Activated CD4-positive, alpha-beta memory T cell treated with anti-CD3 and anti-CD28 coated beads, Interleukin-2, amount 10 ng/mL, durations not matched to agents 7 days and 5 days (primary cell): ENCODE measurements at regions not wholly inside any gene's neighbourhood (a gene's known extent, or its start where the extent isn't known, plus 50 kb on each side); places are given as distances from the start of the nearest gene placed in this dataset.
A peak's percentile ranks its signal among the peaks of the same experiment; 100 is the strongest.
"Not testable (repeated sequence)": the region's sequence is repeated elsewhere in the genome, so short reads cannot be mapped to it uniquely, and the experiment has no call there.

Experiments used
- CTCF ChIA-PET: fragments of 350-600 bp; sonication (Branson Sonifier 250); formaldehyde crosslinking; loops from one replicate; lab custom pipeline; 2021; ENCODE audit warnings: antibody characterized with exemption, inconsistent platforms; lab: Charles Lee
- POLR2A ChIA-PET: fragments of 350-600 bp; sonication (Branson Sonifier 250); formaldehyde crosslinking; loops from one replicate; lab custom pipeline; 2021; ENCODE audit warnings: antibody characterized with exemption; lab: Charles Lee
- DNase-seq: peaks from one replicate; pipeline ENCODE4 v3.0.0-alpha.2; 2020
- H3K27ac Mint-ChIP-seq: one replicate; pipeline ENCODE4 v1.8.0; 2021; ENCODE audit warnings: mild to moderate bottlenecking, mixed read lengths
- H3K27me3 Mint-ChIP-seq: one replicate; pipeline ENCODE4 v1.8.0; 2021; ENCODE audit warnings: mixed read lengths
- H3K36me3 Mint-ChIP-seq: one replicate; pipeline ENCODE4 v1.8.0; 2021; ENCODE audit warnings: low read depth, mixed read lengths
- H3K4me1 Mint-ChIP-seq: one replicate; pipeline ENCODE4 v1.8.0; 2021; ENCODE audit warnings: mixed read lengths
- H3K4me3 Mint-ChIP-seq: one replicate; pipeline ENCODE4 v1.8.0; 2021; ENCODE audit warnings: mild to moderate bottlenecking, mixed read lengths
- H3K9me3 Mint-ChIP-seq: one replicate; pipeline ENCODE4 v1.8.0; 2021; ENCODE audit warnings: mixed read lengths

DNA sequence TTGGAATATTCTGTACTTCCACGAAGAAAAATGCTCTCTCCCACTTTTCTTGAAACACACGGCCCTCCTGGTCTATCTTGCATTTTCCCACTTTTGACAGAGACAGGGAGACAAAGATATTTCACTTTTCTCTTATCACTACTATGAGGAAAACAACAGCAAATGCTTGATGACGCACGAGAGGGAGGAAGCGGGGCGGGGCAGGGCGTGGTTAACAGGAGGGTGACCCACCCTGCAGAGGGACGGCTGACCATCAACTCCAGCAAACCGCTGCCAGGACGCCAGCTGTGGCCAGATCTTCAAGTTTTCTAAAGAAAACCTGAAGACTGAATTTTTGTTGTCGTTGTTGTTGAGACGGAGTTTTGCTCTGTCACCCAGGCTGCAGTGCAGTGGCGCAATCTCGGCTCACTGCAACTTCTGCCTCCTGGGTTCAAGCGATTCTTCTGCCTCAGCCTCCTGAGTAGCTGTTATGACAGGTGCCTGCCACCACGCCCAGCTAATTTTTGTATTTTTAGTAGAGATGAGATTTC, 63.8 kb downstream of the NSUN5 start:
- H3K36me3 Mint-ChIP-seq, H3K27me3 Mint-ChIP-seq, CTCF ChIA-PET, H3K4me1 Mint-ChIP-seq, H3K27ac Mint-ChIP-seq, DNase-seq, POLR2A ChIA-PET, H3K9me3 Mint-ChIP-seq, H3K4me3 Mint-ChIP-seq: not testable (repeated sequence)

DNA sequence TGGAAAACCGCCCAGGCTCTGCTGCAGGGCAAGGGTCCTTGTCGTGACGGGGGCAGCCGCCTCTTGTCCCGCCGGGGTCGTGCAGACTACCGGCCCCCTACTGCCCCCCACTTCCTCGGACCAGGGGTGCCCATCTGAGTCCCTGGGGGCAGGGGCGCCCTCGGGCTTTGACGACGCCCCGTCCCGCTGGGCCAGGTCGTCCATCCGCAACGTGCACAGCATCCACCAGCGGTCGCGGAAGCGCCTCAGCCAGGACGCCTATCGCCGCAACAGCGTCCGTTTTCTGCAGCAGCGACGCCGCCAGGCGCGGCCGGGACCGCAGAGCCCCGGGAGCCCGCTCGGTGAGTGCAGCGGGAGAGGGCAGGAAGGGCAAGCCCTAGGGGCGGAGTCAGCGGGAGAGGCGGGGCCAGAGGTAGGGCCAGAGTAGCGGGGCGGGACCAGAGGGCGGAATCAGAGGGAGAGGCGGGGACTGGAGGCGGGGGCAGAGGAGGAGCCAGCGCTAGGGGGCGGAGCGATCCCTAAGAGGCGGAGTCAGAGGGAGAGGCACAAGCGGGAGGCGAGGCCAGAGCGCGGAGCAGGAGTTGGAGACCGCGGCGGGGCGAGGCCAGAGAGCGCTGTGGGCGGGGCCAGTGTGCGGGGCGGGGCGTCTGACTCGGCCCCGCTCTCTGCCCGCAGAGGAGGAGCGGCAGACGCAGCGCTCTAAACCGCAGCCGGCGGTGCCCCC, 73.5 kb downstream of the NSUN5 start:
- H3K36me3 Mint-ChIP-seq, CTCF ChIA-PET, POLR2A ChIA-PET, H3K27ac Mint-ChIP-seq, H3K9me3 Mint-ChIP-seq, H3K4me3 Mint-ChIP-seq, H3K4me1 Mint-ChIP-seq, H3K27me3 Mint-ChIP-seq: not testable (repeated sequence)
- DNase-seq: peak; percentile 91

DNA sequence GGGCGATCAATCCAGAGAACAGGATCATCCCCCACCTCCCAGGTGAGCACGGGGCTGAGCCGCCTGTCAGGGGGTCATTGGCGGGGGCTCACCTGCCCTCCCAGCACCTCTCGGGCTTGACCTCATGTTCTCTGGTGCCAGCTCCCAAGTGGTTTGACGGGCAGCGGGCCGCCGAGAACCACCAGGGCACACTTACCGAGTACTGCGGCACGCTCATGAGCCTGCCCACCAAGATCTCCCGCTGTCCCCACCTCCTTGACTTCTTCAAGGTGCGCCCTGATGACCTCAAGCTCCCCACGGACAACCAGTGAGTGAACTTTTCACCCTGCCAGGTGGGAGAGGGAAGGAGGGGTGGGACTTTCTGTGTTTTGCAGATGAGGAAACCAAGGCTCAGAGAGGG, 82.9 kb downstream of the NSUN5 start:
- CTCF ChIA-PET, H3K27me3 Mint-ChIP-seq, POLR2A ChIA-PET, H3K27ac Mint-ChIP-seq, H3K4me1 Mint-ChIP-seq, H3K4me3 Mint-ChIP-seq, DNase-seq, H3K36me3 Mint-ChIP-seq, H3K9me3 Mint-ChIP-seq: not testable (repeated sequence)

DNA sequence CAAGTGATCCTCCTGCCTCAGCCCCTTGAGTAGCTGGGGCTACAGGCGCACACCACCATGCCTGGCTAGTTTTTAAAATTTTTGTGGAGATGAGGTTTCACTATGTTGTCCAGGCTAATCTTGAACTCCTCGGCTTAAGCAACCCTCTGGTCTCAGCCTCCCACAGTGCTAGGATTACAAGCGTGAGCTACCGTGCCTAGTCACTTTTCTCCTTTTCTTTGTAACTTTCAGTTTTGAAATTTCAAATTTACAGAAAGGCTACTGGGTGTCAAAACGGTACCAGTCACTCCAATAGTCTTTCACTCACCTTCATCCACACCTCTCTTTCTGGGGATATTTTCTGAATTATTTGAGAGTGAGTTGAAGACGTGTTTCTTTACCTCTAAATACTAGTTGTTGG, 86.9 kb downstream of the NSUN5 start:
- CTCF ChIA-PET, H3K4me3 Mint-ChIP-seq, H3K4me1 Mint-ChIP-seq, POLR2A ChIA-PET, H3K27ac Mint-ChIP-seq, H3K36me3 Mint-ChIP-seq, H3K27me3 Mint-ChIP-seq, H3K9me3 Mint-ChIP-seq, DNase-seq: not testable (repeated sequence)

DNA sequence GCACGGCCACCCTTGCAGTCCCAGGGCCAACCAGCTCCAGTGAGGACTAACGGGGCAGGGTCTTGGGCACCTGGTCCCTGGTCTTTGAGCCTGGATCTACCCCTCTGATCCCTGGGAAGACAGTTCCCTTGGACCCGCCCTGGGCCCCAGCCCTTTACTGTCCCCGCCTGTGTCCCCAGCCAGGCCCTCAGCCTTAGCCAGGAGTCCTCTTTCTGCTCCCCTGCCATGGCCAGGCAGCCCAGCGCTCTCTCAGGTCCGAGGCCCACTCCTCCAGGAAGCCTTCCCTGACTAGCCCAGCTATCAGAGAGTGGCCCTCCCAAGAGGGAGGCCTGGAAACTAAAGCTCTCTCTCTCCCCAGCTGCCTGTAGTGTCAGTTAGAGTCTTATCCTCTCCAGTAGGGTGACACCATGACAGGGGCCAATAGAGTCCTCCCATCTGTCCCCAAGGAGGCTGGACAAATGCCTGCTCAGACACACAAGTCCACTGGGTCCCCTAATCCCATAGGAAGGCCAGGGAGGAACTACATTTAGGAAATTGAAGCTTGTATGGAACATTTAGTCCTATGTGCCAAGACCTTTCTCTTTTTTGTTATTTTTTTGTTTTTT, 87.8 kb downstream of the NSUN5 start:
- DNase-seq, CTCF ChIA-PET, POLR2A ChIA-PET, H3K27me3 Mint-ChIP-seq, H3K36me3 Mint-ChIP-seq, H3K4me1 Mint-ChIP-seq, H3K9me3 Mint-ChIP-seq, H3K27ac Mint-ChIP-seq, H3K4me3 Mint-ChIP-seq: not testable (repeated sequence)

DNA sequence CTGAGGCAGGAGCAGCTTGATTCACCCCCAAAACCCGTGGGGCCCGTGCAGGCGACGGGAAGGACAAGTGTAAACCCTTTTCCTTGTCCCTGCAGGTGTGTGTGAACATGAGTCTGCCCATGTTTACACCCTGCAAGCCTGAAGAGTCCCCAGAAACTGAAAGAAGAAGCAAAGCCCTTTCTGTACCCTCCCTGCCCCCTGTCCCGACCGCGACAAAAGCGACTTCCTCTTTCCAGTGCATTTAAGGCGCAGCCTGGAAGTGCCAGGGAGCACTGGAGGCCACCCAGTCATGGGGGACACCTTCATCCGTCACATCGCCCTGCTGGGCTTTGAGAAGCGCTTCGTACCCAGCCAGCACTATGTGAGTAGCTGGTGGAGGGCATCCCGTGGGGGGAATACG, 88.3 kb downstream of the NSUN5 start:
- H3K36me3 Mint-ChIP-seq, H3K9me3 Mint-ChIP-seq, H3K27me3 Mint-ChIP-seq, H3K27ac Mint-ChIP-seq, DNase-seq, H3K4me3 Mint-ChIP-seq, CTCF ChIA-PET, H3K4me1 Mint-ChIP-seq, POLR2A ChIA-PET: not testable (repeated sequence)

DNA sequence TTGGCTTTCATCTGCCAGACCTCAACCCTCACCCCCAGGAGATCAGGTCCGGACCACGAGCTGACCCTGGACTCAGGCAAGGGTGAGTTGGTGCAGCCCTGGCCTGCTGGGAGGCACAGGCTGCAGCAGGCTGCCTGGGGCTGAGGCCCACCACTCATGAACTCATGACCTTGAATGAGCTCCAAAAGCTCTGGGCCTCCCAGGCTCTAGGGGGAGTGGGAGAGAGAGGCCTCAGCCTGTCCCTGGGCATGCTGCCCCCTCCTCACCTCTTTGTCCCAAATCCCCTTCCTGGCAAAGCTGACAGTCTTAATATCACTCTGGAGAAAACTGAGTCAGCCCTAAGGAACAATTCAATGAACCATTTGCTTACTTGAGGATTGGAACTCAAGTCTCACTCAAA, 89.8 kb downstream of the NSUN5 start:
- POLR2A ChIA-PET, CTCF ChIA-PET: not testable (repeated sequence)

DNA sequence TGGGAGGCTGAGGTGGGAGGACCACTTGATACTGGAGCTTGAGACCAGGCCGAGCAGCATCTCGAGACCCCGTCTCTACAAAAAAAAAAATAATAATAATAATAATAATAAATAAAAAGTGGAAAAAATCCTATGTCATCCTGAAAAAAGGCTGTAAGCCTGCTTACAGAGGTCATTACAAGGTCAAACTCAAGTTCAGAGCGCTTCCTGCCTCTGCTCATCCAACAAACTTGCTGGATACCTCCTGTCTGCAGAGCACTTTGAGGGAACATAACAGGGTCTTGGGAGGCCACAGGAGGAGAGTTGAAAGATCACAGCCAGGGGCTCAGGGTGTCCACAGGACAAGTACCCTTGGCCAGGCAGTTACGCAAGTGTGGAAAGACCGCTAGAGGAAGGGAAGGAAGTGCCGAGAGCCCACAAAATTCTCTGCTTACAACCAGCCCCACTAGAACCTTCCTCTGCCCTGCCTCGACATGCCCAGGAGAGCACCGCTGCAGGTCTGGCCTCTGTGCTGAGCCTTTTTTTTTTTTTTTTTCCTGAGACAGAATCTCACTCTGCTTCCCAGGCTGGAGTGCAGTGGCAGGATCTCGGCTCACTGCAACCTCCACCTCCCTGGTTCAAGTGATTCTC, 92.5 kb downstream of the NSUN5 start:
- H3K4me1 Mint-ChIP-seq, H3K4me3 Mint-ChIP-seq, H3K27ac Mint-ChIP-seq, DNase-seq, POLR2A ChIA-PET, H3K36me3 Mint-ChIP-seq, H3K27me3 Mint-ChIP-seq, CTCF ChIA-PET, H3K9me3 Mint-ChIP-seq: not testable (repeated sequence)

More for the DNA sequence above, 89.8 kb downstream of the NSUN5 start:
- H3K4me3 Mint-ChIP-seq, DNase-seq, H3K27me3 Mint-ChIP-seq, H3K36me3 Mint-ChIP-seq, H3K4me1 Mint-ChIP-seq, H3K27ac Mint-ChIP-seq, H3K9me3 Mint-ChIP-seq: not testable (repeated sequence)

DNA sequence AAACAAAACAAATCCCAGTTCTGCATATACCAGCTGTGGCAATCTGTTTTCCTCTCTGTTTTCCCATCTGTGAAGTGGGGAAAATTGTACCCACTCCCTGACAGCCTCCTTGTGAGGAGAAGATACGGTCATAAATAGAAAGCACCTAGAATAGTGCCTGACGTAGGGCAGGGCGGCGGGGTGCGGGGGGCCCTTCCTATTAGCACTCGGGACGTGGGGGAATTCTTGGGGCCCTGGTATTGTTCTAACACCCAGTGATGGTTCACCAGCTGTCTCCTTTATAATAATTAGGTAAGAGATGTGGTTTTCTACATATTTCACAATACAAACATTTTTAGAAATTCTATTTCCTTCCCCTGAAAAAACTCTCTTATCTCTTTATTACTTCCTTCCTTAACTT, 93.4 kb downstream of the NSUN5 start:
- H3K9me3 Mint-ChIP-seq, CTCF ChIA-PET, POLR2A ChIA-PET, H3K27ac Mint-ChIP-seq, H3K36me3 Mint-ChIP-seq, H3K4me3 Mint-ChIP-seq, H3K4me1 Mint-ChIP-seq, H3K27me3 Mint-ChIP-seq, DNase-seq: not testable (repeated sequence)

DNA sequence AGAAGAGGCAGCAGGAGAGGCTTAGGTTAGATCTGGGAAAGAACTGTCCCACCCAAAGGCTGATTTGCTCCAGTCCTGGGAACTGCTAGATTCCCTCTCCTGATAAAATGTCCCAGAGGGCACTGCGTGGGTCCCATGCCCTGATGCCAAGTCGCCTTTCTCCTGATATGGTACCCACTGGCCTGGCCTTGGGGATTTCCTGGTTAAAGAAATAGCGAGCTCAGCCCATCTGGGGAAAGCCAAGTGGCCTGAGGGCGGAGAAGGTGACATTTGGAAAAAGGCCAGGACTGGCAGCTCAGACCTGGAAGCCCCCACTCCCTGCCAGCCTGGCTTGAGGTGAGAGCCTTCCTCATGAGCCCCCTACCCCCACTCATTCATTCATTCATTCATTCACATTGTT, 94.2 kb downstream of the NSUN5 start:
- DNase-seq, H3K27ac Mint-ChIP-seq, H3K4me3 Mint-ChIP-seq, POLR2A ChIA-PET, H3K4me1 Mint-ChIP-seq, H3K36me3 Mint-ChIP-seq, CTCF ChIA-PET, H3K27me3 Mint-ChIP-seq, H3K9me3 Mint-ChIP-seq: not testable (repeated sequence)

DNA sequence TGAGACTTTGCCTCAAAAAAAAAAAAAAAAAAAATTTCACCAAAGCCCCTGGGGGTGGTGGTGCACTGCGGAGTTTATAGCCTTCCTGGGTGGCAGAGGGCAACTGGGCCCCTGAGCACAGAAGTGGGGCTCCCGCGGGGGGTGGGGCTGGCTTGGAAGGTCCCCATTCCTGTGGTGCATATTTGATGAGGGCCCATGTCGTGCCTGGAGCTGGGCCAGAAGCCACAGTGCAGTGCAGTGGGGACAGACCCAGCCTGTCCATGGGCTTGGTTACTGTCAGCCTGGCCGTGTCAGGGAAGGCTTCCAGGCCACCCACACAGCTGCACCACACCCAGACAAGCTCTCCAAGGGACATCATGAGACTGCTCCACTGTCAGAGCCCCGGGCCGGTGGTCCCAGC, 95.5 kb downstream of the NSUN5 start:
- POLR2A ChIA-PET, H3K27ac Mint-ChIP-seq, H3K36me3 Mint-ChIP-seq, H3K27me3 Mint-ChIP-seq, CTCF ChIA-PET, H3K4me1 Mint-ChIP-seq, H3K9me3 Mint-ChIP-seq, H3K4me3 Mint-ChIP-seq, DNase-seq: not testable (repeated sequence)

DNA sequence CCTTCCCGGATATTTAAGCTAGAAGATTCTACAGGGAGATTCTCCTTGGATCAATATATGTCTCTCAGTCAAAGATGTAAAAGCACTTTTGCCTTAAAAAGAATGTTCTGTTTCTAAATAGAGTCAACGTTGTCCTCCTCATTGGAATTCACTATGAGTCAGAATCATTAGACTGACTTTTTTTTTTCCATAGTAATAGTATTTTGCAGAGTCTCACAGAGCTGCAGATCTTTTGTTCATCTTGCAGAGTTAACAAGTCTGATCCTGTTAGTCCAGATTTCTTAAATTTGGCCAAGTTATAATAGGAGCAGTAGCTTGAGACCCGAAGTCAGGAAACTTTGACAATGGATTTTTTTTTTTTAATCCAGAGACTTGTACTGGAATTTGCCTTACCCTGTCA, 103.0 kb downstream of the NSUN5 start:
- DNase-seq, H3K9me3 Mint-ChIP-seq, POLR2A ChIA-PET, H3K27me3 Mint-ChIP-seq, H3K4me1 Mint-ChIP-seq, H3K4me3 Mint-ChIP-seq, H3K27ac Mint-ChIP-seq, H3K36me3 Mint-ChIP-seq, CTCF ChIA-PET: not testable (repeated sequence)

DNA sequence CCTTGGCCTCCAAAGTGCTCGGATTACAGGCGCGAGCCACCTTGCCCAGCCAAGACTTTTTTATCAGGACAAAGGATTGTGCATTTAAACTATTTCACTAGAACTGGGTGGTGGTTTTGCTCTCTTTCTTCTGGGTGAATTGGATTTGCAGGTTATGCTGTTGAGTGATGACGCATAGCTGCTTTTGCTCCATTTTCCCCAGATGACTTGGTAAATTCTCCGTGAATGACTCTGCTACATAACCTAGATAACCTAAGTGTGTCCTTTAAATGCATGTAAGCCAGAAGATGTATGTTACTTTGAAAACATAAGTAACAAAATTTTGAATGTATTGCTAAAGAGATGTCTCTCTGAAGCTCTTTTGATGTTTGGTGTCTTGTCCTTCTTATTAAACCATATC, 103.7 kb downstream of the NSUN5 start:
- DNase-seq, CTCF ChIA-PET: not testable (repeated sequence)

DNA sequence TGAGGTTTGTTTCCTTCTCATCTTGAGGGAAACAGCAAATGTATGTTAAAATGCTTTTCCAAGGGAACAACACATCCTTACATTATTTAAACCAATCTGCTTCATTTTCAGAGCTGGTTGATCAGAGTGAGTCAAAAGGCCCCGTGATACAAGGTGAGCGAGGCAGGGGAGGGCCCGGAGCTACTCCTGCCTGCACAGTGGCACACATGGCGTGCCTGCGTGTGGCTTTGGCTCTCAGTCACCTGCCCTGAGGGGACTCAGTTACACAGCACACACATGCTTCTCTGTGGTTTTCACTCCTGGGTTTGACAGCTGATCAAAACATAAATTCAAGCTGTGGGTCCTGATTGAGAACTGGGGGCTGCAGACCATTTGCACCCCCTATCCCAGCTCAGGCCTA, 105.3 kb downstream of the NSUN5 start:
- H3K27me3 Mint-ChIP-seq, H3K27ac Mint-ChIP-seq, H3K4me3 Mint-ChIP-seq, DNase-seq, POLR2A ChIA-PET, H3K36me3 Mint-ChIP-seq, CTCF ChIA-PET, H3K4me1 Mint-ChIP-seq, H3K9me3 Mint-ChIP-seq: not testable (repeated sequence)

More for the DNA sequence above, 103.7 kb downstream of the NSUN5 start:
- H3K4me1 Mint-ChIP-seq, H3K9me3 Mint-ChIP-seq, POLR2A ChIA-PET, H3K27ac Mint-ChIP-seq, H3K36me3 Mint-ChIP-seq, H3K4me3 Mint-ChIP-seq, H3K27me3 Mint-ChIP-seq: not testable (repeated sequence)
